Activated T-helper 2 cell treated with anti-CD3 and anti-CD28 coated beads, Interferon-gamma antibody, Interleukin-2, Interleukin-4, amounts not matched to agents 10 μg/mL and 5 μg/mL and 100 μg/mL, durations not matched to agents 14 hours and 24 hours and 36 hours (primary cell): ENCODE measurements at regions not wholly inside any gene's neighbourhood (a gene's known extent, or its start where the extent isn't known, plus 50 kb on each side); places are given as distances from the start of the nearest gene placed in this dataset.

Experiments
- DNase-seq: peaks from one replicate; pipeline ENCODE4 v3.0.0; 2021; ENCODE audit warnings: low spot score
- H3K27ac Mint-ChIP-seq: one replicate; pipeline ENCODE4 v1.8.0; 2021; ENCODE audit warnings: mixed read lengths
- H3K27me3 Mint-ChIP-seq: one replicate; pipeline ENCODE4 v1.8.0; 2021; ENCODE audit warnings: low read depth, mixed read lengths
- H3K36me3 Mint-ChIP-seq: one replicate; pipeline ENCODE4 v1.8.0; 2021; ENCODE audit warnings: low read depth, mixed read lengths
- H3K4me1 Mint-ChIP-seq: one replicate; pipeline ENCODE4 v1.8.0; 2021; ENCODE audit warnings: low read depth, mixed read lengths
- H3K4me3 Mint-ChIP-seq: one replicate; pipeline ENCODE4 v1.8.0; 2021; ENCODE audit warnings: low read depth, mild to moderate bottlenecking, moderate library complexity, mixed read lengths
- H3K9me3 Mint-ChIP-seq: one replicate; pipeline ENCODE4 v1.8.0; 2021; ENCODE audit warnings: mixed read lengths
- intact Hi-C: fragments of 100-400 bp; cut with micrococcal nuclease; formaldehyde crosslinking; loops from one replicate; pipeline ENCODE4 v1.15.1; 2023

- no peak for DNase-seq
- Mint-ChIP-seq H3K9me3 (no peaks in the 10 kb centered on the region), H3K27ac (no peak overlapping the region), H3K4me3 (no peak overlapping the region), H3K36me3 (no peaks in the 10 kb centered on the region), H3K4me1 (no peaks in the 10 kb centered on the region), H3K27me3 (peaks cover 13% of the 10 kb centered on the region)
- intact Hi-C loops: no loop called here
Observed at GRCh38 chr4:38233727-38234480, 273.7 kb downstream of the PTTG2 start.

DNA sequence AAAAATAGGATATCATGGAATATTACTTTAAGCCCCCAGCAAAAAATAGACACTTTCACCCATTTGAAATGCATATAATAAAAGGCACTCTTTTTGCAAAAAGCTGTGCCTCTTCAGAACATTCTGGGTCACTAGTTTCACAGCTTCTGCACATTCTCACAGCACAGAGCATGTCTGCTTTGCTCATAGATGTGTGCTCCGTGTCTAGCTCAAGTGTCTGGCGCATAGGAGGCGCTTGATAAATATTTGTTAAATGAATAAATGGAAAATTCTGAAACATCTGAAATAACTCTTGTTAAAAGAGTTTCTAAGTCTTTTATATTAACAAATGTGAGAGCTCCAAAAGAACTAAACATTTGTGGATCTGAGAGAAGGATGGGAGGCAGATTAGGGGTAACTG is 275.2 kb downstream of the PTTG2 start:
- intact Hi-C loops: no loop called here
- Mint-ChIP-seq H3K27ac (no peak overlapping the region), H3K27me3 (peaks cover 18% of the 10 kb centered on the region), H3K4me1 (no peaks in the 10 kb centered on the region), H3K9me3 (no peaks in the 10 kb centered on the region), H3K36me3 (no peaks in the 10 kb centered on the region), H3K4me3 (no peak overlapping the region)
- DNase-seq: no peak

GRCh38 chr4:38236003-38236402 is 275.8 kb downstream of the PTTG2 start:
- Mint-ChIP-seq H3K4me1 (no peaks in the 10 kb centered on the region), H3K27ac (no peak overlapping the region), H3K9me3 (no peaks in the 10 kb centered on the region), H3K4me3 (no peak overlapping the region), H3K27me3 (peaks cover 18% of the 10 kb centered on the region), H3K36me3 (no peaks in the 10 kb centered on the region)
- no peak for DNase-seq
- intact Hi-C loops: no loop called here

- Mint-ChIP-seq H3K4me1 (no peaks in the 10 kb centered on the region), H3K27me3 (peaks cover 18% of the 10 kb centered on the region), H3K9me3 (no peaks in the 10 kb centered on the region), H3K36me3 (no peaks in the 10 kb centered on the region), H3K4me3 (no peak overlapping the region), H3K27ac (no peak overlapping the region)
- DNase-seq: no peak
- intact Hi-C loops: no loop called here
Observed at GRCh38 chr4:38236503-38236902, 276.3 kb downstream of the PTTG2 start.

DNA sequence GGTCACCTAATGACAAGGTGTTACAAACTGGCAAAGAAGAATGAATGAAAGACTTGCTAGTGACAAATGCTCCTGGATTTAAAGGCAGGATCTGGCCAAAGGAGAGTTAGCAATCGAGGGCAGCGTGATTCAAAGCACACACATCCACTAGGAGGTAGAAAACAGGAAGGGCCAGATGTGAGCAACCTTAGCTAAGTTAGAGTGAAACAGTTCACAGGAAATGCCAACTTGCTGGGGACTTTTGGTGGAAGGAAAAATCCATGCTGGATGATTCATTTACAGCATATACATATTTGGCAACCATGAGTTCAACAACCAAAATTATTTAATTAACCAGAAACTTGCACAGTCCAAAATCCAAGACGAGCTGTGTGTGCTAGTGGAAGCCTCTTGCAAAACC is 276.9 kb downstream of the PTTG2 start:
- no peaks in the 10 kb centered on the region for H3K9me3 Mint-ChIP-seq
- no peaks in the 10 kb centered on the region for H3K36me3 Mint-ChIP-seq
- peaks cover 18% of the 10 kb centered on the region for H3K27me3 Mint-ChIP-seq
- intact Hi-C loops: no loop called here
- H3K4me1 Mint-ChIP-seq: no peaks in the 10 kb centered on the region
- DNase-seq: no peak
- no peak overlapping the region for H3K27ac Mint-ChIP-seq
- H3K4me3 Mint-ChIP-seq: no peak overlapping the region

- Mint-ChIP-seq H3K9me3 (no peaks in the 10 kb centered on the region), H3K27me3 (peaks cover 6% of the 10 kb centered on the region), H3K4me3 (no peak overlapping the region), H3K27ac (no peak overlapping the region), H3K36me3 (no peaks in the 10 kb centered on the region), H3K4me1 (peaks cover 9% of the 10 kb centered on the region)
- intact Hi-C loops: no loop called here
- no peak for DNase-seq
Observed at GRCh38 chr4:38241541-38241940, 281.3 kb downstream of the PTTG2 start.

- no peaks in the 10 kb centered on the region for H3K9me3 Mint-ChIP-seq
- peaks cover 9% of the 10 kb centered on the region for H3K4me1 Mint-ChIP-seq
- H3K4me3 Mint-ChIP-seq: no peak overlapping the region
- peaks cover 8% of the 10 kb centered on the region for H3K27me3 Mint-ChIP-seq
- no peak overlapping the region for H3K27ac Mint-ChIP-seq
- intact Hi-C loops: no loop called here
- no peak for DNase-seq
- H3K36me3 Mint-ChIP-seq: no peaks in the 10 kb centered on the region
Observed at GRCh38 chr4:38242101-38242500, 281.9 kb downstream of the PTTG2 start.

DNA sequence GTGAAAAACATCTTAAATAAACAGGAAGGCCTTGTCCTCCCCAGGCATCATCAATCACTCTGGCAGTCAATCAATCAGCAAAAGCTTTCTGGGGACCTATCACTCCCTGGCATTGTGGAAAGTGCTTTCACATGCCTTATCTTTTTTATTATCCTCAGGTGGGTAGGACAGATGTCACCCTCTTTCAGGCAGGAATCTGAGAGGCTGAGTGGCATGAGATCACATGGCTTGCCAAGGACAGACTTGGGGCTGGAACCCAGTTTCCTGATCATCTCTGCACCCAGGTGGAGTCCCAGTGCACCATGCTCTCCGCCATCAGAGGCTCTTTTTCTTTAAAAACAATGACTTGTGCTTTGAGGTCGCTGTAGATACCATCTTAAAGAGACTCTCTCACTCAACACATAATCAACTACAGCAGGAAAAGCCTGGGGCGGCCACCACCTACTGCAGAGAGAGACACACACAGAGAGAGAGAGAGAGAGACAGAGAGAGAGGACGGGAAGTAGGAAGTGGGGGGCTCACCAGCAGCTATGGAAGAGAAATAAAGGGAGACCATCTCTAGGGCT is 282.7 kb downstream of the PTTG2 start:
- Mint-ChIP-seq H3K4me1 (peaks cover 9% of the 10 kb centered on the region), H3K27me3 (peaks cover 8% of the 10 kb centered on the region), H3K36me3 (no peaks in the 10 kb centered on the region), H3K27ac (no peak overlapping the region), H3K9me3 (no peaks in the 10 kb centered on the region), H3K4me3 (no peak overlapping the region)
- intact Hi-C loops: no loop called here
- DNase-seq: peak; percentile 11

DNA sequence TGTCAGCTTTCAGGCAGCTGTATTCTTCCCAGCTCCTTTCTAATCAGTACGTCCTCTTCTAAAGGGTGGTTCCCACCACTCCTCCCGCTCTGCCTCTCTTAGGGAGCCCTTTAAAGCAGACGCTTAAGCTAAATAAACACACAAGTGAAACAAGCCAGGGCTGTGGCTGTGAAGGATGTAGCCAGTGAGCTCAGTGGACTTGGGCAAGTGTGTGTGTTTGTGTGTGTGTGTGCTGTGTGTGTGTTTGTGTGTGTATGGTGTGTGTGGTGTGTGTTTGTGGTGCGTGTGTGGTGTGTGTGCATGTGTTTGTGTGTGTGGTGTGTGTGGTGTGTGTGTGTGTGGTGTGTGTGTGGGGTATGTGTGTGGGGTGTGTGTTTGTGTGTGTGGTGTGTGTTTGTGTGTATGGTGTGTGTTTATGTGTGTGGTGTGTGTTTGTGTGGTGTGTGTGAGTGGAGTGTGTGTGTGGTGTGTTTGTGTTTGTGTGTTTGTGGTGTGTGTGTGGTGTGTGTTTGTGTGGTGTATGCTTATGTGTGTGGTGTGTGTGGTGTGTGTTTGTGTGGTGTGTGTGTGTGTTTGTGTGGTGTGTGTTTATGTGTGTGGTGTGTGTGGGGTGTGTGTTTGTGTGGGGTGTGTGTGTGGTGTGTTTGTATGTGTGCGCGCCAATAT is 283.3 kb downstream of the PTTG2 start:
- no peaks in the 10 kb centered on the region for H3K36me3 Mint-ChIP-seq
- no peak for DNase-seq
- peaks cover 8% of the 10 kb centered on the region for H3K27me3 Mint-ChIP-seq
- no peak overlapping the region for H3K27ac Mint-ChIP-seq
- peaks cover 9% of the 10 kb centered on the region for H3K4me1 Mint-ChIP-seq
- H3K9me3 Mint-ChIP-seq: no peaks in the 10 kb centered on the region
- no peak overlapping the region for H3K4me3 Mint-ChIP-seq
- intact Hi-C loops: no loop called here

- no peaks in the 10 kb centered on the region for H3K36me3 Mint-ChIP-seq
- no peaks in the 10 kb centered on the region for H3K4me1 Mint-ChIP-seq
- no peak overlapping the region for H3K27ac Mint-ChIP-seq
- no peak for DNase-seq
- no peak overlapping the region for H3K4me3 Mint-ChIP-seq
- H3K27me3 Mint-ChIP-seq: no peaks in the 10 kb centered on the region
- intact Hi-C loops: no loop called here
- H3K9me3 Mint-ChIP-seq: peaks cover 32% of the 10 kb centered on the region
Observed at GRCh38 chr4:38254825-38255224, 294.6 kb downstream of the PTTG2 start.

- H3K27ac Mint-ChIP-seq: no peak overlapping the region
- intact Hi-C loops: no loop called here
- H3K4me1 Mint-ChIP-seq: no peaks in the 10 kb centered on the region
- H3K4me3 Mint-ChIP-seq: no peak overlapping the region
- H3K36me3 Mint-ChIP-seq: no peaks in the 10 kb centered on the region
- no peaks in the 10 kb centered on the region for H3K27me3 Mint-ChIP-seq
- peaks cover 27% of the 10 kb centered on the region for H3K9me3 Mint-ChIP-seq
- no peak for DNase-seq
Observed at GRCh38 chr4:38255572-38255971, 295.4 kb downstream of the PTTG2 start.

DNA sequence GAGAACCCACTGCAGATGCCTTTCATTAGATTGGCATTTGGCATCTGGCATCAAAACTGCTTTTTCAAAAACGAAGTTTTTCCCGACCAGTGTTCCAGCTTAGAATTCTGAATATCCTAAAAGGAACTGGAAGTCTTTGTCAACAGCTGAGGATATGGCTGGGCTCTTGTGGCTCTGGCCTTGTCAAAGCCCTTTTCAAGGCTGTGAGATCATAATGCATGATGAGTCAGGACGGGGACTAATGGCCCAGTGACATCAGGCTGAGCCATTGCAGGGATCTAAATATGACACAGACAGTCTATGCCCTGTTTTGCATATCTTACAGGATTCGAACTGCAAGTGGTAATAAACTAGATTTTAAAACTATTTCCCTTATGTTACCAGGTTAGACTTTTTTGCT is 306.4 kb downstream of the PTTG2 start:
- H3K4me1 Mint-ChIP-seq: no peaks in the 10 kb centered on the region
- no peak for DNase-seq

DNA sequence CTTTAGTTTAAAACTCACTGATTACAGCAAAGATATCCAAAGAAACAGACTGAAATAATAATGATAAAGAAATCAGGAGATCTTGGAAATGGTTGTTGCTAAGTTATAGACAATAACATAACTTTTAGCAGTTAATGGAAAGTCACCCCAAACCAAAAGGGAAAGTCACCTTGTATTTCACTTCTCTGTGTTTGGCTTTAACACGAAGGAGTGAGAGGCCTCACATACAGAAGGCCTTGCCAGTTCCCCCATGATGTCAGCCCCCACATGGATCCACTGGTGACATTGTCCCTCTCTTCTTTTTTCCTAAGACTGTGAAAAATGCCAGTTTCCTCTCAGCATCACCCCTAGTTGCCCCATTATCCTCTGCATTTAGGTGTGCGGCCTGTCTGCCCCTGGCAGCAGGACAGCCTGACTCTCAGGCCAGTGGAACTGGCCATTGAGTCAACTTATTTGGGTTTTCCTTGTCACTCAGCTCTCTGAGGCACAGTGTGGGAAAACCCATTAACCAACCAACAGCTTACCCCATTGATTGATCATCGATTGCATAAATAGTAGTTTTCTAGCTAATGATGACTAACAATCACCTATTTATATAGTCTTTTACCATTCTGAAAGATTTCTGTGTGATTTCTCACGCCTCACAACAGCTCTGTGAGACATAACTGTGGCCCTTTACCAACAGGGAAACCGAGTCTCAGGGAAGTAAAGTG is 308.1 kb downstream of the PTTG2 start:
- Mint-ChIP-seq H3K4me3 (no peak overlapping the region), H3K27ac (no peak overlapping the region), H3K27me3 (peaks cover 15% of the 10 kb centered on the region), H3K9me3 (no peaks in the 10 kb centered on the region), H3K4me1 (no peaks in the 10 kb centered on the region), H3K36me3 (no peaks in the 10 kb centered on the region)
- intact Hi-C loops: no loop called here
- no peak for DNase-seq

More for the DNA sequence above, 306.4 kb downstream of the PTTG2 start:
- H3K27me3 Mint-ChIP-seq: peaks cover 17% of the 10 kb centered on the region
- no peaks in the 10 kb centered on the region for H3K9me3 Mint-ChIP-seq
- H3K27ac Mint-ChIP-seq: no peak overlapping the region
- no peak overlapping the region for H3K4me3 Mint-ChIP-seq
- no peaks in the 10 kb centered on the region for H3K36me3 Mint-ChIP-seq
- intact Hi-C loops: no loop called here
